HG02852 (cell line): ENCODE measurements at regions not wholly inside any gene's neighbourhood (a gene's known extent, or its start where the extent isn't known, plus 50 kb on each side); places are given as distances from the start of the nearest gene placed in this dataset.

Experiments
- ATAC-seq: cut with Tn5 transposase; IDR thresholded peaks from one replicate; pipeline ENCODE4 v1.9.1; 2021; ENCODE audit warnings: mild to moderate bottlenecking, moderate library complexity; ENCODE audit not compliant: unreplicated experiment

GRCh38 chr6:165986914-165987482, 180.7 kb downstream of the TBXT start:
- no peak for ATAC-seq

GRCh38 chr6:165986311-165986913, 181.2 kb downstream of the TBXT start:
- ATAC-seq = no peak

DNA sequence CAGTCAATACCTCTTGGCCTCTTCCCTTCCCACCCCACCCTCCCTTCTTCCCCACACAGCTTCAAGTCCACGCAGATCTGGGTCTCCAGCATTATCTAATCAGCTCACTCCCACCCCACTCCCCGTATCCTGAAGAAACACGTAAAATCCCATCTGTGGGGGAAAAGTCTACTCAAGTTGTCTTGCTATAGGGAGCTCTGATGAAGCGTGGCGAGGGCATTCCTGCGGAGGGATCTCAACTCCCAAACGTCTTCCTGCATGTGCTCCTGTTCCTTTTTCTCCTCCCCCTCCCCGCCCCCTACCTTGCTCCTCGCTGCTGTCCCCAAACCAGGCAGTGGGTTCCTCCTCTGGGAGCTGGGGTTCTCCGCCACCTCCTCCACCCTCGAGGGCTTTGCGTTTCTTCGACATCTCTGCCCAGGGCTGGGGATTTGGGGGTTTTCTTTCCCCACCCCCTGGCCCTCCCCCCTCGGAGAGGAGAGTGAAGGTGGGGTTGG, 181.8 kb downstream of the TBXT start:
- ATAC-seq = no peak

- ATAC-seq = no peak
Observed at GRCh38 chr6:165985281-165985805, 182.3 kb downstream of the TBXT start.

DNA sequence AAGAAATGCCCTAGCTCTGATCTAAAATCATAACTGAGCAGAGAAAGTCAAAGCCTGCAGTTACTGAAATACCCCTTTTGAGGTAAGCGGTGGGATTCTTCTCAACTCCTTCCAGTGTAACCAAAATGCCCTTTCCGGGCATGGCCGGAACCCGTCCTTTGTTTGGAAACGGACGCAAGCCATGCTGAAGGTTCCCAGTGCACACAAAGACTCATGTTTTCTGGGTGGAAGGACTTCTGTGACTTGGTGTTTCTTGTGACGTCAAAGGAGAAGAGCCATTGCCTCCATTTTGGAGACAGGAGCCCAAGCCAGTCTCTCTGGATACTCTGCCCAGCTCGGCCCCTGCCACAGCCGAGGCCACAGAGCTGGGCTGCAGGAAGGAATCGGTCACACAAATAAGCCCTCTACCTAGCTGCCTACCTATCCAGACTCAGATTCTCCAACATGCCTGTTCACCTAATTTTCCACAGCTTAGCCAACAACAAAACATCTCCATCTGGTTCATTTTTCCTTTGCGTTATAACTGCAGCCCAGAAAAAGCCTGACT, 182.8 kb downstream of the TBXT start:
- ATAC-seq = no peak

GRCh38 chr6:165983112-165984072, 184.3 kb downstream of the TBXT start:
- ATAC-seq = no peak

- ATAC-seq = no peak
Observed at GRCh38 chr6:165978476-165978875, 189.2 kb downstream of the TBXT start.

DNA sequence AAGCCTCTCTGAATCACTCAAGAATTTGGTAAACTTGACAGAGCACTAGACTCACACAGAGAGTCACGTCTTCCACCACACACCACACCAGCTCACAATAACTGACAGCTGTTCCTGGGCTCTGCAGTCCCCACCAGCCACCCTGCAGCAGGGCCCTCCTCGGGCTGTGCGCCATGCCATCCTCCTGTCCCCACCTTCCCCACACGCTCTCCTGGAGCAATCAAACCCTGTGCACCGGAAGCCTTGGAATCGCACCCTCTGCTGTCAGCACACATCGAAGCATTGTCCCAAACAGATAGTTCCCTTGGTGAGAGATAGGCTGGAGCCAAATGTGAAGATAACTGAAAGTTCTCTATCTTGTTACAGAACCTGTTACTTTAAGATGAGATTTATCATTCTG, 191.0 kb downstream of the TBXT start:
- ATAC-seq = no peak

GRCh38 chr6:165974817-165975216, 192.8 kb downstream of the TBXT start:
- no peak for ATAC-seq

GRCh38 chr6:165973473-165973872, 194.2 kb downstream of the TBXT start:
- ATAC-seq = no peak

- ATAC-seq = no peak
Observed at GRCh38 chr6:165972139-165972802, 195.4 kb downstream of the TBXT start.

GRCh38 chr6:165971202-165971601, 196.4 kb downstream of the TBXT start:
- no peak for ATAC-seq

- no peak for ATAC-seq
Observed at GRCh38 chr6:165970001-165970400, 197.7 kb downstream of the TBXT start.

DNA sequence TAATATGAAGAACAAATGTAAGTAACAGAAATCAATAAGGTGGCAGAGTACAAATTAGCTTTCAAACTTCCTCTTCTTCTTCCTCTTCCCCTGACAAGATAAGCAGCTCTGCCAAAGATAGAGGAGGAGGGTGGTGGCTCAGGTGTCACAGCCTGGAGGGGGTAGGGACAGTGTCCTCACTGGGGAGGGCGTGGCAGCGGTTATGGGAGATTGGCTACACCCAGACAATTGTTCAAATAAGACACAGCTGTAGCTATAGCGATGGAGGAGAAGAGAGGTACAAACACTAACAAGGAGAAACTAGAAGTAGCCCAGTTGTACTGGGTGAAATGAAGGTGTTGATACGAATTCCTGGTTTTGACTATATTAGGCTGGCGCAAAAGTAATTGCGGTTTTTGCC, 198.5 kb downstream of the TBXT start:
- ATAC-seq = no peak

GRCh38 chr6:165968408-165968807, 199.2 kb downstream of the TBXT start:
- no peak for ATAC-seq

GRCh38 chr6:165967810-165968407, 199.7 kb downstream of the TBXT start:
- no peak for ATAC-seq

GRCh38 chr6:165963750-165964149, 203.9 kb downstream of the TBXT start:
- ATAC-seq = no peak

GRCh38 chr6:165962366-165962765, 205.3 kb downstream of the TBXT start:
- ATAC-seq = no peak

- ATAC-seq = no peak
Observed at GRCh38 chr6:165961233-165961632, 206.4 kb downstream of the TBXT start.

DNA sequence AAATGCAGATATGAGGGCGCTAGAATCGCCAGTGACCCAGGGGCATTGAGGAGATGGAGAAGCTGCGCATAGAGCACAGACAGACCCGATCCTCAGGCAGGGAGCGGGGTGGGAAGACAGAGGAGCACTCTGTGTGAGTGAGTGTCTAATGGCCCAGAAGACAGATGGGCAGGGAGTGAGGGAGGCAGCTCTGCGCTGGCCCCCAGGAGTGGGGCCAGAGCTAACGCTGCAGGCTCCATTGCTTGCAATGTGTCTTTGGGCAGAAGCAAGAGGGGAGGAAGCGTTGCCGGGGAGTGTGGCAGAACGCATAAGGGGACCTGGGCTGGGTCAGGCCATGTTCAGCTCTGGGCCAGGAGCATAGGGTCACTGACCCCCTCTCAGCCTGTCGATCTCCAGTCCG, 207.0 kb downstream of the TBXT start:
- no peak for ATAC-seq
